ENCODE measurements at regions not wholly inside any gene's neighbourhood (a gene's known extent, or its start where the extent isn't known, plus 50 kb on each side); places are given as distances from the start of the nearest gene placed in this dataset.

GRCh38 chr2:175430236-175430635, 248.7 kb upstream of the ATP5MC3 start:
- TF ChIP-seq CTCF (IDR thresholded peaks at IDR 0.05) (no peak), POLR2A (IDR thresholded peaks at IDR 0.05) (no peak)
